HEK293 (cell line): ENCODE measurements at regions not wholly inside any gene's neighbourhood (a gene's known extent, or its start where the extent isn't known, plus 50 kb on each side); places are given as distances from the start of the nearest gene placed in this dataset.

Source experiments
- CTCF ChIA-PET: fragments of 350-600 bp; formaldehyde crosslinking; extraction: SDS; loops from one replicate; lab custom pipeline; 2021; ENCODE audit warnings: antibody characterized with exemption; lab: Yijun Ruan, JAX
- POLR2A ChIA-PET: fragments of 300-600 bp; formaldehyde crosslinking; extraction: SDS; loops from one replicate; lab custom pipeline; 2020; ENCODE audit warnings: antibody characterized with exemption, inconsistent platforms; lab: Yijun Ruan, JAX
- H3K27ac ChIP-seq: fragments of 200-500 bp; sonication (Bioruptor generic); 2 replicates; pipeline ENCODE4 v1.5.1; 2014; ENCODE audit warnings: low read depth, low read length, control low read depth, inconsistent platforms; ENCODE audit errors: extremely low read depth
- H3K36me3 ChIP-seq, 2 experiments: fragments of 200-500 bp in 1 of 2; sonication (Bioruptor generic) in 1 of 2; 1 replicate in 1 of 2; 2 replicates in 1 of 2; pipeline ENCODE4 v1.5.1; 2014 to 2017; ENCODE audit warnings: inconsistent platforms in 2 of 2, low read length in 2 of 2; ENCODE audit not compliant: control insufficient read depth in 2 of 2, insufficient read depth in 1 of 2
- H3K4me1 ChIP-seq: fragments of 200-500 bp; sonication (Bioruptor generic); 2 replicates; pipeline ENCODE4 v1.5.1; 2014; ENCODE audit warnings: mild to moderate bottlenecking, low read length, inconsistent platforms; ENCODE audit not compliant: control insufficient read depth, insufficient read depth
- H3K4me3 ChIP-seq: 2 replicates; pipeline ENCODE4 v1.5.1; 2011; ENCODE audit warnings: low read depth, mild to moderate bottlenecking, control low read depth, low read length, moderate library complexity
- H3K9me3 ChIP-seq: fragments of 200-500 bp; sonication (Bioruptor generic); 2 replicates; pipeline ENCODE4 v1.5.1; 2014; ENCODE audit warnings: low read depth, low read length, inconsistent platforms; ENCODE audit not compliant: control insufficient read depth, insufficient read depth
- EGR2 ChIP-seq: fragments of 450-650 bp; formaldehyde crosslinking; IDR thresholded peaks from 2 replicates; pipeline ENCODE4 v1.5.1; 2016; ENCODE audit warnings: low read depth, missing biosample characterization, missing genetic modification characterization
- HOXD13 ChIP-seq: sonication (generic); formaldehyde crosslinking; IDR thresholded peaks from 2 replicates; pipeline ENCODE4 v1.8.0; 2022; ENCODE audit warnings: missing genetic modification reagents, borderline replicate concordance
- KLF17 ChIP-seq: fragments of 450-650 bp; formaldehyde crosslinking; IDR thresholded peaks from 2 replicates; pipeline ENCODE4 v1.5.1; 2016; ENCODE audit warnings: missing biosample characterization, missing genetic modification characterization
- MZF1 ChIP-seq: fragments of 450-650 bp; formaldehyde crosslinking; IDR thresholded peaks from 2 replicates; pipeline ENCODE4 v1.5.1; 2017; ENCODE audit warnings: missing biosample characterization, missing genetic modification characterization, borderline replicate concordance
- PRDM1 ChIP-seq: fragments of 450-650 bp; formaldehyde crosslinking; IDR thresholded peaks from 2 replicates; pipeline ENCODE4; 2016; ENCODE audit warnings: missing biosample characterization, missing genetic modification characterization
- SETDB1 ChIP-seq: IDR thresholded peaks from one replicate; pipeline ENCODE4 v1.6.1; 2017; ENCODE audit warnings: mild to moderate bottlenecking, low read length, moderate library complexity, mixed read lengths; ENCODE audit not compliant: insufficient read length
- WT1 ChIP-seq: fragments of 450-650 bp; formaldehyde crosslinking; IDR thresholded peaks from 2 replicates; pipeline ENCODE4 v1.5.1; 2016; ENCODE audit warnings: missing biosample characterization, missing genetic modification characterization
- YY2 ChIP-seq: fragments of 450-650 bp; formaldehyde crosslinking; IDR thresholded peaks from 2 replicates; pipeline ENCODE4 v1.5.1; 2016; ENCODE audit warnings: missing biosample characterization, missing genetic modification characterization
- ZIC2 ChIP-seq: fragments of 450-650 bp; formaldehyde crosslinking; IDR thresholded peaks from 2 replicates; pipeline ENCODE4 v1.5.1; 2016; ENCODE audit warnings: missing biosample characterization, missing genetic modification characterization
- ZNF10 ChIP-seq: fragments of 450-650 bp; formaldehyde crosslinking; IDR thresholded peaks from 2 replicates; pipeline ENCODE4 v1.5.1; 2017; ENCODE audit warnings: missing biosample characterization, missing genetic modification characterization
- ZNF133 ChIP-seq: fragments of 450-650 bp; formaldehyde crosslinking; IDR thresholded peaks from 2 replicates; pipeline ENCODE4 v1.5.1; 2016; ENCODE audit warnings: missing biosample characterization, missing genetic modification characterization
- ZNF2 ChIP-seq: fragments of 450-650 bp; formaldehyde crosslinking; IDR thresholded peaks from 2 replicates; pipeline ENCODE4 v1.5.1; 2016; ENCODE audit warnings: missing biosample characterization, missing genetic modification characterization
- ZNF202 ChIP-seq: fragments of 450-650 bp; formaldehyde crosslinking; IDR thresholded peaks from 2 replicates; pipeline ENCODE4 v1.5.1; 2016; ENCODE audit warnings: missing biosample characterization, missing genetic modification characterization, borderline replicate concordance
- ZNF335 ChIP-seq: fragments of 450-650 bp; formaldehyde crosslinking; conservative IDR thresholded peaks from 2 replicates; pipeline ENCODE4 v1.5.1; 2016; ENCODE audit warnings: missing biosample characterization, missing genetic modification characterization
- ZNF394 ChIP-seq: fragments of 450-650 bp; formaldehyde crosslinking; IDR thresholded peaks from 2 replicates; pipeline ENCODE4 v1.5.1; 2016; ENCODE audit warnings: missing biosample characterization, missing genetic modification characterization, mild to moderate bottlenecking, moderate library complexity, borderline replicate concordance
- ZNF558 ChIP-seq: fragments of 450-650 bp; formaldehyde crosslinking; IDR thresholded peaks from 2 replicates; pipeline ENCODE4 v1.5.1; 2016; ENCODE audit warnings: missing biosample characterization, missing genetic modification characterization
- ZNF792 ChIP-seq: fragments of 450-650 bp; formaldehyde crosslinking; IDR thresholded peaks from 2 replicates; pipeline ENCODE4 v1.5.1; 2016; ENCODE audit warnings: missing biosample characterization, missing genetic modification characterization
- ZXDB ChIP-seq: fragments of 450-650 bp; formaldehyde crosslinking; IDR thresholded peaks from 2 replicates; pipeline ENCODE4 v1.5.1; 2016; ENCODE audit warnings: missing biosample characterization, missing genetic modification characterization

- TF ChIP-seq KLF17 (no peak), WT1 (tag by site-specific recombination) (no peak), EGR2 (tag by site-specific recombination) (no peak), ZNF335 (no peak), ZNF10 (tag by site-specific recombination) (no peak), HOXD13 (CRISPR knock-in tag) (no peak), ZXDB (tag by site-specific recombination) (no peak), PRDM1 (no peak), ZNF202 (tag by site-specific recombination) (no peak), SETDB1 (no peak), ZNF558 (tag by site-specific recombination) (no peak), ZNF792 (tag by site-specific recombination) (no peak)
These were observed 164.0 kb upstream of the NRP1 start (continued) for GRCh38 chr10:33498391-33498891.

- H3K4me1 ChIP-seq, result no peaks in the 10 kb centered on the region
- no peaks in the 10 kb centered on the region for H3K9me3 ChIP-seq
- no peak overlapping the region for H3K4me3 ChIP-seq
- ChIA-PET POLR2A (no interaction called here), CTCF (no interaction called here)
- no peaks in the 10 kb centered on the region for H3K36me3 ChIP-seq
- no peak overlapping the region for H3K27ac ChIP-seq
- no peak for TF ChIP-seq ZIC2 (tag by site-specific recombination)
- TF ChIP-seq ZNF2 (tag by site-specific recombination), result no peak
These were observed 162.9 kb upstream of the NRP1 start for GRCh38 chr10:33497338-33497737.

- Histone ChIP-seq H3K4me1 (no peaks in the 10 kb centered on the region), H3K36me3 (no peaks in the 10 kb centered on the region), H3K4me3 (no peak overlapping the region), H3K27ac (no peak overlapping the region), H3K9me3 (no peaks in the 10 kb centered on the region)
- TF ChIP-seq YY2 (tag by site-specific recombination) (no peak), ZNF133 (tag by site-specific recombination) (peak; percentile 93)
- ChIA-PET CTCF (interaction anchor here (1.6 kb wide), 2 partner anchors 8 to 10 kb away, joined by 3 to 4 read pairs; no protein-coding TSS in a partner anchor), POLR2A (no interaction called here)
These were observed 161.6 kb upstream of the NRP1 start for GRCh38 chr10:33496096-33496495.

- H3K27ac ChIP-seq, result no peak overlapping the region
- TF ChIP-seq MZF1 (tag by site-specific recombination), result no peak
- peak; percentile 43; the same call in 1 of the 2 replicates for TF ChIP-seq ZNF394 (tag by site-specific recombination)
- TF ChIP-seq, all 188 proteins: peak for 1
- POLR2A ChIA-PET, result no interaction called here
These were observed 160.3 kb upstream of the NRP1 start for GRCh38 chr10:33494694-33495265.

More at GRCh38 chr10:33494694-33495265, 160.3 kb upstream of the NRP1 start:
- H3K4me3 ChIP-seq, result no peak overlapping the region
- H3K9me3 ChIP-seq, result no peaks in the 10 kb centered on the region
- H3K4me1 ChIP-seq, result no peaks in the 10 kb centered on the region
- CTCF ChIA-PET, result interaction anchor here (1.6 kb wide), 1 partner anchor 10 kb away, joined by 3 read pairs; no protein-coding TSS in a partner anchor
- H3K36me3 ChIP-seq, result no peaks in the 10 kb centered on the region
